ENCODE measurements at regions not wholly inside any gene's neighbourhood (a gene's known extent, or its start where the extent isn't known, plus 50 kb on each side); places are given as distances from the start of the nearest gene placed in this dataset.

DNA sequence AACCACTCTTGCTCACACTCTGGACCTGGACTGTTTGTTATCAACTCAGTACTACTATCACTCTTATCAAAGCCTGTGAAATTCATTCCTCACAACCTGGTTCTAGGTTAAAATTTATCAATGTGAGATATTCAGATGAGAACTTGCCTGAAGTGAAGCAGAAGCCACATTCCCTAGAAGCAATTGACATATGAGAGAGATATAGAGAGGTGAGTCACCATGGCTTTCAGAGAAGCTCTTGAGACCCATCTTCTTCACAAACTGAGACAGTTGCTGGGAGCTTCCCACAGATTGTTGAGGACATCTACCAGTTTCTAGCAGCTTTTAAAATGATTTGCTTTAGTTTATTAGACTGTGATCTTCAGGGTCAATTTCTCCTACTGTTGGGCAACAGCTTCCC is 316.9 kb upstream of the TET2 start:
- no peak overlapping the region for H2AFZ ChIP-seq (ENCODE audit: low read depth, low read length)
- TF ChIP-seq, protein P1, sequence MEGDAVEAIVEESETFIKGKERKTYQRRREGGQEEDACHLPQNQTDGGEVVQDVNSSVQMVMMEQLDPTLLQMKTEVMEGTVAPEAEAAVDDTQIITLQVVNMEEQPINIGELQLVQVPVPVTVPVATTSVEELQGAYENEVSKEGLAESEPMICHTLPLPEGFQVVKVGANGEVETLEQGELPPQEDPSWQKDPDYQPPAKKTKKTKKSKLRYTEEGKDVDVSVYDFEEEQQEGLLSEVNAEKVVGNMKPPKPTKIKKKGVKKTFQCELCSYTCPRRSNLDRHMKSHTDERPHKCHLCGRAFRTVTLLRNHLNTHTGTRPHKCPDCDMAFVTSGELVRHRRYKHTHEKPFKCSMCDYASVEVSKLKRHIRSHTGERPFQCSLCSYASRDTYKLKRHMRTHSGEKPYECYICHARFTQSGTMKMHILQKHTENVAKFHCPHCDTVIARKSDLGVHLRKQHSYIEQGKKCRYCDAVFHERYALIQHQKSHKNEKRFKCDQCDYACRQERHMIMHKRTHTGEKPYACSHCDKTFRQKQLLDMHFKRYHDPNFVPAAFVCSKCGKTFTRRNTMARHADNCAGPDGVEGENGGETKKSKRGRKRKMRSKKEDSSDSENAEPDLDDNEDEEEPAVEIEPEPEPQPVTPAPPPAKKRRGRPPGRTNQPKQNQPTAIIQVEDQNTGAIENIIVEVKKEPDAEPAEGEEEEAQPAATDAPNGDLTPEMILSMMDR (IDR thresholded peaks at IDR 0.05; ENCODE audit: borderline replicate concordance, extremely low read depth, low read length, poor library complexity, severe bottlenecking), result no peak
- no peak for TF ChIP-seq EZH2 (IDR thresholded peaks at IDR 0.05; ENCODE audit: borderline replicate concordance, low read depth, low read length, severe bottlenecking)

DNA sequence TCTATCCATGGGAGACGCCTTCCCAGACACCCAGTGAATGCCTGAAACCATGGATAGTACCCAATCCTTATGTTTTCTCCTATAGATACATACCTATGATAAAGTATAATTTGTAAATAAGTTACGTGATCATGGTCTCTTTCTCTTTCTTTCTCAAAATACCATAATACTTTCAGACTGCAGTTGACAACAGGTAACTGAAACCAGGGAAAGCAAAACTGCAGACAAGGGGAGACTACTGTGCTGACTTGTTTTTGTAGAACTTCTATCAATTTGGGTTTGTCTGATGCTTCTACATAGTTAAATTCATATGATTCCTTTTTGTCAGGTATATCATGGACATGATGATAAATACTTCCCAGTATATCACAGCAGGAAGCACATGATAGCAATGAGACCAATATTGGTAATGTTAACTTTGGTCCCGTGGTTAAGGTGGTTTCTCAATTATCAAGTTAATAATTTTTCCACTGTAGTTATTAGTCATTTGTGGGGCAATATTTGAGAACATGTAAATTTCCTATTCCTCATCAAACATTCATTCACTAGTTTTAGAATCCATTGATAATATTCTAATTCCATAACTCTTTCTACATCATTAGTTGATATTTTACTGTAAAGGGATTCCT is 298.0 kb upstream of the TET2 start:
- Histone ChIP-seq H3K27ac (ENCODE audit: low read length) (no peak overlapping the region), H3K4me1 (ENCODE audit: insufficient read depth, low read length) (no peaks in the 10 kb centered on the region), H3K36me3 (ENCODE audit: insufficient read depth, low read length) (no peaks in the 10 kb centered on the region), H3K9ac (ENCODE audit: low read depth, low read length) (no peak overlapping the region), H3K9me3 (ENCODE audit: insufficient read depth, low read length, severe bottlenecking) (no peaks in the 10 kb centered on the region), H4K20me1 (ENCODE audit: insufficient read depth, low read length) (no peaks in the 10 kb centered on the region), H3K27me3 (ENCODE audit: insufficient read depth, low read length, poor library complexity) (no peaks in the 10 kb centered on the region), H3K79me2 (ENCODE audit: insufficient read depth, low read length) (no peaks in the 10 kb centered on the region), H3K4me3 (ENCODE audit: low read depth in 1 of 2, low read length in 2 of 2) (no peak overlapping the region), H3K4me2 (ENCODE audit: insufficient read depth, low read length) (no peak overlapping the region), H2AFZ (ENCODE audit: low read depth, low read length) (no peak overlapping the region)
- TF ChIP-seq, protein P1 (IDR thresholded peaks at IDR 0.05; ENCODE audit: borderline replicate concordance, extremely low read depth, low read length, poor library complexity, severe bottlenecking), result no peak
- TF ChIP-seq EZH2 (IDR thresholded peaks at IDR 0.05; ENCODE audit: borderline replicate concordance, low read depth, low read length, severe bottlenecking), result no peak
- DNase-seq, result no peak
- no peak for ATAC-seq (ENCODE audit: insufficient read depth, low read depth)

More for the DNA sequence above, 316.9 kb upstream of the TET2 start:
- no peaks in the 10 kb centered on the region for H4K20me1 ChIP-seq (ENCODE audit: insufficient read depth, low read length)
- no peaks in the 10 kb centered on the region for H3K36me3 ChIP-seq (ENCODE audit: insufficient read depth, low read length)
- no peak overlapping the region for H3K27ac ChIP-seq (ENCODE audit: low read length)
- ATAC-seq (ENCODE audit: insufficient read depth, low read depth) (no peak), DNase-seq (no peak)
- H3K9ac ChIP-seq (ENCODE audit: low read depth, low read length), result no peak overlapping the region
- no peaks in the 10 kb centered on the region for H3K27me3 ChIP-seq (ENCODE audit: insufficient read depth, low read length, poor library complexity)
- no peak overlapping the region for H3K4me2 ChIP-seq (ENCODE audit: insufficient read depth, low read length)
- no peaks in the 10 kb centered on the region for H3K79me2 ChIP-seq (ENCODE audit: insufficient read depth, low read length)
- no peaks in the 10 kb centered on the region for H3K4me1 ChIP-seq (ENCODE audit: insufficient read depth, low read length)
- H3K4me3 ChIP-seq (ENCODE audit: low read depth in 1 of 2, low read length in 2 of 2), result no peak overlapping the region
- no peaks in the 10 kb centered on the region for H3K9me3 ChIP-seq (ENCODE audit: insufficient read depth, low read length, severe bottlenecking)

DNA sequence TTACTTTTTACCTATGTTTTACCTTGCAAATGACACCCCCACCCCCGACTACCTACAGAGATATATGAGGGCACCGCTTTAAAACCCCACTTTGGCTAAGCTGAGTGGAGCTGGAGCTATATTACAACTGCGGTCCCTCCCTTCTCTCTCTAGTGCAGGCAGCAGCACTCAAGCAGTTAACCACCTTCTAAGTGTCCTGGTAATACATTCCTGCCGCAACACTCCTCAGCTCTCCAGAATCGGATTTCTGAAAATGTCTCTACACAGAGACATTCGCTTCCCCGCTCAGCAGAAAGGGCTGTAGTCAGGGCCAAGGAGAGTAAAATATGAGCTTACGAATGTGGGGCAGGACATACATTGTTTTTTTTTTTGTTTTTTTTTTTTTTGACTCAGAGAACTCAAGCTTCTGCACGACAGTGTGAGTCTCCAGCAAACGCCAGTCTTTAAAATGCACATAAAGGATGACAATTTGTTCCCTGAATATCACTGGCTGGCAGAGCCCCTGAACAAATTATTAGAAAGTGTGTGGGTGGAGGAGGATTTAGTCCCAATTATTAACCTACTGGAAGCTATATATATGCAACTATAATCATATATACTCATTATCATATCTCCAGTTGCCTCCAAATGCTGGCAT is 287.0 kb upstream of the TET2 start:
- no peak overlapping the region for H3K27ac ChIP-seq (ENCODE audit: low read length)
- H4K20me1 ChIP-seq (ENCODE audit: insufficient read depth, low read length), result no peaks in the 10 kb centered on the region
- no peaks in the 10 kb centered on the region for H3K27me3 ChIP-seq (ENCODE audit: insufficient read depth, low read length, poor library complexity)
- no peak for TF ChIP-seq EZH2 (IDR thresholded peaks at IDR 0.05; ENCODE audit: borderline replicate concordance, low read depth, low read length, severe bottlenecking)
- TF ChIP-seq, protein P1 (IDR thresholded peaks at IDR 0.05; ENCODE audit: borderline replicate concordance, extremely low read depth, low read length, poor library complexity, severe bottlenecking), result no peak
- no peak overlapping the region for H2AFZ ChIP-seq (ENCODE audit: low read depth, low read length)
- ATAC-seq (ENCODE audit: insufficient read depth, low read depth), result no peak
- H3K4me2 ChIP-seq (ENCODE audit: insufficient read depth, low read length), result no peak overlapping the region
- H3K4me1 ChIP-seq (ENCODE audit: insufficient read depth, low read length), result no peaks in the 10 kb centered on the region
- H3K36me3 ChIP-seq (ENCODE audit: insufficient read depth, low read length), result no peaks in the 10 kb centered on the region
- no peak overlapping the region for H3K9ac ChIP-seq (ENCODE audit: low read depth, low read length)
- H3K4me3 ChIP-seq (ENCODE audit: low read depth in 1 of 2, low read length in 2 of 2), result no peak overlapping the region
- H3K9me3 ChIP-seq (ENCODE audit: insufficient read depth, low read length, severe bottlenecking), result no peaks in the 10 kb centered on the region
- H3K79me2 ChIP-seq (ENCODE audit: insufficient read depth, low read length), result no peaks in the 10 kb centered on the region
- no peak for DNase-seq

Measured in DND-41 (cell line).